Activated CD4-positive, alpha-beta T cell treated with anti-CD3 and anti-CD28 coated beads, Interleukin-10, Interleukin-2, amounts not matched to agents 100 ng/mL and 50 ng/mL, durations not matched to agents 16 hours and 8 hours (primary cell): ENCODE measurements at regions not wholly inside any gene's neighbourhood (a gene's known extent, or its start where the extent isn't known, plus 50 kb on each side); places are given as distances from the start of the nearest gene placed in this dataset.

Experiments used
- DNase-seq: peaks from one replicate; pipeline ENCODE4 v3.0.0-alpha.2; 2020

GRCh38 chr5:145166110-145166509 is 669.0 kb downstream of the PRELID2 start:
- no peak for DNase-seq

GRCh38 chr5:145163876-145164275 is 671.3 kb downstream of the PRELID2 start:
- DNase-seq: no peak

DNA sequence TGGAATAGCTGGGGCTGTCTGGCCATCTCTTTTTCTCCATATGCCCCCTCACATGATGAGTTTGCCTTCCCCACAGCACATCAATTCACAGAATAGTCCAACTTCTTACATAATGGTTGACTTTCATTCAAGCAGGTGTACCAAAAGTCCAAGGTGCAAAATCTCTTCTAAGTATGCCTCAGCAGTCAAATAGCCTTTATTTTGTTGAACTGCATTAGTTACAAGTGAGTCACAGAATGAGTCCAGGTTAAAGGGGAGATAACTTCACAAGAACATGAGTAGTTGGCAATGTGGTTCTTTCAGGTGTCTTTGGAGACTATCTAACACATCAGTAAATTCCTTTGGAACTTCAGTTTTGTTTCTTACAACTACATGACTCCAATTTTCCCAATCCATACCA is 672.5 kb downstream of the PRELID2 start:
- no peak for DNase-seq

GRCh38 chr5:145161391-145161790 is 673.8 kb downstream of the PRELID2 start:
- no peak for DNase-seq

- no peak for DNase-seq
Measured at GRCh38 chr5:145160679-145161078, 674.5 kb downstream of the PRELID2 start.

GRCh38 chr5:145158730-145159129 is 676.4 kb downstream of the PRELID2 start:
- DNase-seq: no peak

DNA sequence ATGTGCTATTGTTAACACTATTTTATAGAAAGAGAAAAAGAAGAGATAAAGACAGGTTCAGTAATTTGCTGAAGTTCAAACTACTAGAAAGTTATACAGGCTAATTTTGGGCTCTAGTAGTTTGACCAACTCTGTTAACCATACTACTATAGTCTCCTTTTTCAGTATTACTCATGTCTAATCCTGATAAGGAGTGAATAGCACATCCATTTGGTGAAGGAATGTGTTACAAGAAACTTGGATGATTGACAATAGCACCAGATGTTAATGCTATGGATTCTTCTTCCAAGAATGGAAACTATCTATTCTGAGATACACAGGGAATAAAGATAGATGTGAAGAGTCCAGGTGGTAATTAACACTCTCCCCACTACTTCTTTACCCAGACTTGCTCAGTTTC is 677.3 kb downstream of the PRELID2 start:
- DNase-seq: no peak

- no peak for DNase-seq
Measured at GRCh38 chr5:145141534-145141933, 693.6 kb downstream of the PRELID2 start.

DNA sequence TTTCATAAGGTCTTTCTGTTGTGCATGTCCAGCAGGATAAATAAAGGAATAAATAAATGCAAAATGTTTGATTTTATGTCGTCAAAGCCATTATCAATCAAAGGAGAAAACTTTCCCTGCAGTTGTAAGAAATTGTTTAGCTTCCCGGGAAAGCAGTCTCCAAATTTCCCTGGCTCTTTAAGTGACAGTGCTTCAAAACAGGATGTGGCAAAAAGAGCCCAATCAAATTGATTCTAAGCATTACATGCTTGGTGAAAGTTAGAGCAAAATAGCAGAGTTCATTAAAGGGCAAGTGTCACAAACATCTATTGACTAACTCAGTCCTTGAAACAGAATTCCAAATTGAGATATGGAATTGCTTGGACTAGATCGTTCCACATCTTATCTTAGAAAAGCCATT is 704.1 kb downstream of the PRELID2 start:
- no peak for DNase-seq

- DNase-seq: no peak
Measured at GRCh38 chr5:145129797-145130196, 705.3 kb downstream of the PRELID2 start.

DNA sequence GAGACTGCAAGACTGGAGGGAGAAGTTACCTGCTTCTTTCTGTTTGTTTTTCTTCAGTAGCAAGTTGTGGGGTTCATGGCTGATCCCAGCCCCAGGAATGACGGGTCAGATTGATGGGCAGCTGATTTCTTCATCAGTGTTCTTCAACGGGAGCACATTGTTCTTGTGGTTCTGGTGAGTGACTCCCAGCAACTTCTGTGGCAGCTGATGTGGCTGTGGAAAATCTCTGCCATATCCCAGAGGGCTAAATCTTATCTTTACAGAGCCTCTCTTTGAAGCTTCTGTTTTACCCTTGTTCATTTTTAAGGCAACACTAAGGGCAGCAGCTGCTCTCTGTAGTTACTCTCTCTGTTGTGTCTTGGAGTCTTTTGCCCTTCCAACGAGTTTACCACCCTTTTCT is 710.3 kb downstream of the PRELID2 start:
- no peak for DNase-seq

DNA sequence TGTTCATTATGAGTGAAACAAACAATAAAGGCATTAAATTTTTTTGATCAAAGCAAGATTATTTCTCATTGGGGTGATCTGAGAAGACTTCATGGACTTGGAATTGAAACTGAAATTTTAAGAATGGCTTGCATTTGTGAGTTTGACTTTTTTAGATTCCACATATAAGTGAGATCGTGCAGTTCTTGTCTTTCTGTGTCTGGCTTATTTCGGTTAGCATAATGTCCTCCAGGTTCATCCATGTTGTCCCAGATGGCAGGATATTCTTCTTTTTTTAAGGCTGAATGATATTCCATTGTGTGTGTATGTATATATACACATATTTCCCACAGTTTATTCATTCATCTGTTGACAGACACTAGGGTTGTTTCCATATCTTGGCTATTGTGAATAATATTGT is 716.5 kb downstream of the PRELID2 start:
- DNase-seq: no peak

GRCh38 chr5:145118127-145118526 is 717.0 kb downstream of the PRELID2 start:
- no peak for DNase-seq

DNA sequence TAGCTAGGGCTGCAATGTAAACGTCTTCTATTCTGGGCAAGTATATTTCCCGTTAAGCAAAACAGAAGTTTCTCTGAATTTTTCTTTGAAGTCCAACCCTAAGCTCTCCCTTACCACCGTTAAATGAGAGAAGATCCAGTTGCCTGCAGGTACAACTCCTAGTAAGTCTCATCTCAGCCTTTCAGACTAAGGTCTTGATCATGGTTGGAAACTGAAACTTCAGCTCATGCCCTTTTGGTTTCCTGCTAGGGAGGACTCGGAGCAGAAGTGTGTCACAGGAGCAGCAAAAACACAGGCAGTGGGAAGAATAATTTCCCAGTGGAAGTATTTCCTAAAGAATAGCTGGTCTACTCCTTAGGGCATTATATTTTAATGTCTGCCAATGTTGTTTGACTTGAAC is 717.9 kb downstream of the PRELID2 start:
- no peak for DNase-seq

- DNase-seq: no peak
Measured at GRCh38 chr5:145111420-145111819, 723.7 kb downstream of the PRELID2 start.

- DNase-seq: no peak
Measured at GRCh38 chr5:145110834-145111233, 724.3 kb downstream of the PRELID2 start.

GRCh38 chr5:145110181-145110580 is 725.0 kb downstream of the PRELID2 start:
- DNase-seq: no peak

DNA sequence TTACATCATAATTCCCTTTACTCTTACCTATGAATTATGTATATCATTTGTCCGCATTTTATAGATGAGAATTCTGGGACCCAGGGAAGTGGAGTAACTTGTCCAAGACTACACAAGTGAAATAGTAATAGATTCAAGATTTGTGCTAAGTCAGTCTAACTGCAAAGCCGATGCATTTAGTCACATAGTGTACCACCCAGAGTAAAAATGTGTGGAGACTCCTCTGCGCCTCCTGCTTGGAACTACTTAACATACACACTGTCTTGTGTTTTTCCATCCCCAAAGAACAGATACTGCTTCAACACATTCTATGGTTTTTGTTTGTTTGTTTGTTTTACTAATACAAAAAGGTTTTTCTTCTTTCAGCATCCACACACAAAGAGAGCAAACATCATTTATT is 729.8 kb downstream of the PRELID2 start:
- no peak for DNase-seq

DNA sequence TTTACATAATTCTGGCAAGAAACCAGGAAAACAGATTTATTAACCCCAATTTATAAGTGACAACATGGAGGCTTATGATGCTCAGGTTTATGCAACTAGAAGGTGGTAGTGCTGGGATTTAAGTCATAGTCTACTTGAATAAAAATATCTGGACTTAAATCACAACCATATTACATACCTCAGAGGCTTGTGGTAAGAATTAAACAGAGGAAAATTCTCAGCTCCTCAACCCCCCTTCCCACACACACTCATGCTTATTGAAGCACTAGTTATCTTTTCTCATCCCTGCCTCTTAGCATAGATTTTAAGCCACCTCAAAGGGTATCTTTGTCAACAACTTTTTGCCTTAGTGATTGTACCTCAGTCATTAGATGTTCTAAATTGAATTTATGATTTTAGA is 731.0 kb downstream of the PRELID2 start:
- DNase-seq: no peak

- DNase-seq: no peak
Measured at GRCh38 chr5:145101246-145101645, 733.9 kb downstream of the PRELID2 start.

DNA sequence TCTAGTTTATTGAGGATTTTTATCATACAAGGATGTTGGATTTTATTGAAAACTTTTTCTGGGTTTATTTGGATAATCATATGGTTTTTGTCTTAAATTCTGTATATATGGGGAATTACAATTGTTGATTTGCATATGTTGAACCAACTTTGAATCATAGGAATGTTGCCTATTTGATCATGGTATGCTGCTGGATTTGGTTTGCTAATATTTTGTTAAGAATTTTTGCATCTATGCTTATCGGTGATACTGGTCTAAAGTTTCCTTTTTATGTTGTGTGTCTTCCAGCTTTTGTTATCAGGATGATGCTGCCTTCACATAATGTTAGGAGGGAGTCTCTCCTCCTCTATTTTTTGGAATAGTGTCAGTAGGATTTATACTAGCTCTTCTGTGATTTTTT is 745.0 kb downstream of the PRELID2 start:
- no peak for DNase-seq

DNA sequence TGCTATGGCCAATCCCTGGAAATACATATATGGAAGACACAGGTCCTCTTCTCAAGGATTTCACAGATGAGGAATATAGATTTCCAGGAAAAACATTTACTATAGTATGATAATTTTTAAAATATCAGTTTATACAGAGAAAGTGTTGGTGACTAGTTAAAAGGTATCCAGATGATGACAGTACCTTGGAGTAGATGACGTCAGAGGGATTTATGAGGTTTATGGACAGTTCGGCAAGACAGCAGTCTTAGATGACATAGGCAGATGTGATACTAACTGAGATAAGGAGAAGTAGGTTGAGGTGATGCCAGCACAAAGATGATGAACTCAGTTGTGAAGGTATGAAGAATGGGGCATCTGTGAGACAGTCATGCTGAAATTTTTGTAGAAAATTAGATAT is 750.3 kb downstream of the PRELID2 start:
- DNase-seq: no peak

DNA sequence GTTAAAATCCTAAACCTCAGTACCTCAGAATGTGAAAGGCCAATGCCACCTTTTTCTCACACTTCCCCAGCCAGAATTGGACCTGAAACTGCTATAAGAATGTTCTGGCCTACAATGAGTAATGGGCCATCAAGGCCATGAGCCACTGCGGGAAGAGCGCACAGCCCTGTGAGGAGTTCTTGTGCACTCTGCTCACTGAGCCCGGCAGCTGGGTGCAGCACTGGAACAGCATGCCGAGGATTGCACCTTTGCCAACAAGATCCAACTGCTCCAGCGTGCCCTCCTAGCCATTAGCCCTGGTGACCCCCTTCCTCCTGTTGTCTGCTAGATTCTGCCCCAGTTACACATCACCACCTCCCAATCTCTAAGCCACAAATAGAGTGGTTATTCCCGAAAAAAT is 758.1 kb downstream of the PRELID2 start:
- DNase-seq: no peak

GRCh38 chr5:145076040-145076439 is 759.1 kb downstream of the PRELID2 start:
- no peak for DNase-seq

DNA sequence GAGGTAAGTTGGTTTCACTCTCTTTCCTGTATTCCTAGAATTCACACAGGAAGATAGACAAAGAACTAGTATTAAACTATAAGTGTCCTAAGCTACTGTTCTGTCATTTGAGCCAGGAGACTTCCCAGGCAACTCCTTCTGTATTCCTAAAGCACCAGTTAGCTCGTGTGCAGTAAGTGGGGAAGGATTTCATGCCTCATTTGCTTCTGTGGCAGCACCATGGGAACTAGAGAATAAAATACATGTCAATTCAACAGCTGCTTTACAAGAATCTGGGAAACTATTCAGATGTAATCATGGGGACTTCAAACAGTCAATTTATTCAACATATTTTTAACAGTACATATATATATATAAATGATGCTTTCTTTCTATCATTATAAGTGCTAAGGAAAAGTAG is 762.3 kb downstream of the PRELID2 start:
- DNase-seq: no peak

DNA sequence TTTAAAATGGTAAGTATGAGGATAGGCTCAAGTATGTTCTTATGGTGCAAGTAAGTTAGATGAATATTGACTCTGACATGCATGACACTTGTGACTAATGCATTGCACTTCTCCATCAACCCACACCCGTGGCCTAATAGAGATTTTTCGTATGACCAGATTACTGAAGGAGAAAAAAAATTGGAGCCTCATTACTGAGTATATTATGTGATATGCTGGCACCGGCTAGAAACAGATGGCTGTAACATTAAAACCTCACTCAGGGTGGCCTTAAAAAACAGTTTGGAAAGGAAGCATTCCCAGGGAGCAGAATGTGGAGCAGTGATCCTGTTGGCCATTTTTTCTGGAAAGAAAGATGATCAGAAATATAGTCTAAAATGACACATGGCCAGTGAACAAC is 766.4 kb downstream of the PRELID2 start:
- DNase-seq: no peak
